NCI-H460 (cell line): ENCODE measurements at regions not wholly inside any gene's neighbourhood (a gene's known extent, or its start where the extent isn't known, plus 50 kb on each side); places are given as distances from the start of the nearest gene placed in this dataset.
"Not testable (repeated sequence)": the region's sequence is repeated elsewhere in the genome, so short reads cannot be mapped to it uniquely, and the experiment has no call there.

Experiments
- DNase-seq: peaks from one replicate; pipeline ENCODE4 v3.0.0-alpha.2; 2016; ENCODE audit warnings: low read depth; ENCODE audit errors: extremely low read depth

DNA sequence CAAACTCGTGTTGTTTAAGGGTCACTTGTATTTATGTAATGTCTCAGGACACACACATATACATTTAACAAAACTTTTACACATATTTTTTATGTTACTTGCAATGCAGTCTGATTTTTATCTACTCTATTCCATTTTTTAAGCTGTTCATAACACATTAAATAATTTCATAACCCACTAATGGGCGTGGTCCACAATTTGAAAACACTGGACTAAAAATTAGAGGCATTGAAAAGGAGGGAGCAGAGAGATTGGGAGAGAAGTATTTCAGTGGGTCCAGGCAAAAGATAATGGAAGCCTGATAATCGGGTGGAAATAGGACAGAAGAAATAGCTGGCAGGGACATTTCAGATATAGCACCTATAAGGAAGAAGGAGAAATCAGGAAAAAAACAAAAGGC lies 597.3 kb upstream of the CLINT1 start:
- DNase-seq, result no peak

- no peak for DNase-seq
Observed at GRCh38 chr5:158451993-158452672, 593.2 kb upstream of the CLINT1 start.

DNA sequence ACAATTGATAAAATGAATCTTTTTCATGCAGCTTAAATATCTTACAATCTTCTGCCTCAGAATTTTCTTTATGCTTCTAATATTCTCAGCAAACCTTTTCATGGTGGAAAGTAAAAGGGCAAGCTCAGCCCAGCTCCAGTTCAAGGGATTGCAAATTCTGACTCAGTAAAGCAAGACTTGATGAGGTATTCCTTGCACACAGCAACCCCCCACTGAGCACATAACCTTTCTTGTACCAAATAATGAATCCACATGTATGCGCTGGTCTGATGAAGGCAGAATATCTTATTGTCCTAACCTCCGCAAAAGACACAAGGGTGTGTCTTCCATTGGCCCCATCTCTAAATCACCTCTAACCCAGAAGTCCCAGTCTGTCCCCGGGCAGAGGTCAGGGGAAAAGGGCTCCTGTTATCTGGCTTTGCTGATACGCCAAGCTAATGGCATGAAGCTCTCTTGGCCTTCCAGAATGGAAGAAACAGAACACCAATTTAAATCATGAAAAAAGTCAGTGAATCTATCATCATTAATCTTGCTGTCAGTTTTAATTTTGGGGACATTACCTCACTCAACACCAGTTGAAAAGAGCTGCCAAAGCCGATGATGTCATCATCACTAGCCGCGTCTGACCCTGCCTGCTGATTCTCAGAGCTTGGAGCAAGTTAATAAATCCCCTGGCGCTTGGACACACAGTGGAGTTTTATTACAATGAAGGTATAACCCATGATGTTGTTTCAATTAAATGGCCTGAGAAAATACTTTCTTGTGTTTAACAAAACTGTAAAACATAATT lies 592.5 kb upstream of the CLINT1 start:
- no peak for DNase-seq

DNA sequence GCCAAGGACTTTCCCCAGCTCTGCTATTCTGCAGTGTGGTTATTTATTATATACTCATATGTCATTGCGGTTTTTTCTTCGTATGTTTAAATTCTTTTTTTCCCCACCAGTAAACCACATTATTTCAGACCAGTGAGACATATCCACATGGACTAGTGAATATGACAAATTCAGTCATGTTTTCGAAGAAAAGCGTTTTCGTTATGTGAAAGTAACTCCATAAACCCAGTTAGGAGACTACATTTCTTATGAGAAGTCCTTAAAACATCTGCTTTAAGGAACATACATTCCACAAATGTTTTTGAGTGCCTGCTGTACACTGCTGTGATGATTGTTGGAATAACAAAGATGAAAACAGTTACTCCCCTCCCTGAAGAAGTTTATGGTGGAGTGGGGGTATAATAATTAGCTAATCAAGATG lies 591.8 kb upstream of the CLINT1 start:
- DNase-seq, result no peak

DNA sequence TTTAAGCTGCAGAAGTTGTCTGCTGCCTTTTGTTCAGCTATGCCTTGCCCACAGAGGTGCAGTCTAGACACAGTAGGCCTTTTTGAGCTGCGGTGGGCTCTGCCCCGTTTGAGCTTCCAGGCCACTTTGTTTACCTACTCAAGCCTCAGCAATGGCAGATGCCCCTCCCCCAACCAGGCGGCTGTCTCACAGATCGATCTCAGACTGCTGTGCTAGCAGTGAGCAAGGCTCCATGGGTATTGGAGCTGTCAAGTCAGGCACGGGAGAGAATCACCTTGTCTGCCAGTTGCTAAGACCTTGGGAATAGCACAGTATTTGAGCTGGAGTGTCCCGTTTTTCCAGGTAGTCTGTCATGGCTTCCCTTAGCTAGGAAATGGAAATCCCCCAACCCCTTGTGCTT lies 587.8 kb upstream of the CLINT1 start:
- not testable (repeated sequence) for DNase-seq

DNA sequence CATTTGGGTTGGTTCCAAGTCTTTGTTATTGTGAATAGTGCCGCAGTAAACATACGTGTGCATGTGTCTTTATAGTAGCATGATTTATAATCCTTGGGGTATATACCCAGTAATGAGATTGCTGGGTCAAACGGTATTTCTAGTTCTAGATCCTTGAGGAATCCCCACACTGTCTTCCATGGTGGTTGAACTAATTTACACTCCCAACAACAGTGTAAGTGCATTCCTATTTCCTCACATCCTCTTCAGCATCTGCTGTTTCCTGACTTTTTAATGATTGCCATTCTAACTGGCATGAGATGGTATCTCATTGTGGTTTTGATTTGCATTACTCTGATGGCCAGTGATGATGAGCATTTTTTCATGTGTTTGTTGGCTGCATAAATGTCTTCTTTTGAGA lies 580.3 kb upstream of the CLINT1 start:
- not testable (repeated sequence) for DNase-seq

DNA sequence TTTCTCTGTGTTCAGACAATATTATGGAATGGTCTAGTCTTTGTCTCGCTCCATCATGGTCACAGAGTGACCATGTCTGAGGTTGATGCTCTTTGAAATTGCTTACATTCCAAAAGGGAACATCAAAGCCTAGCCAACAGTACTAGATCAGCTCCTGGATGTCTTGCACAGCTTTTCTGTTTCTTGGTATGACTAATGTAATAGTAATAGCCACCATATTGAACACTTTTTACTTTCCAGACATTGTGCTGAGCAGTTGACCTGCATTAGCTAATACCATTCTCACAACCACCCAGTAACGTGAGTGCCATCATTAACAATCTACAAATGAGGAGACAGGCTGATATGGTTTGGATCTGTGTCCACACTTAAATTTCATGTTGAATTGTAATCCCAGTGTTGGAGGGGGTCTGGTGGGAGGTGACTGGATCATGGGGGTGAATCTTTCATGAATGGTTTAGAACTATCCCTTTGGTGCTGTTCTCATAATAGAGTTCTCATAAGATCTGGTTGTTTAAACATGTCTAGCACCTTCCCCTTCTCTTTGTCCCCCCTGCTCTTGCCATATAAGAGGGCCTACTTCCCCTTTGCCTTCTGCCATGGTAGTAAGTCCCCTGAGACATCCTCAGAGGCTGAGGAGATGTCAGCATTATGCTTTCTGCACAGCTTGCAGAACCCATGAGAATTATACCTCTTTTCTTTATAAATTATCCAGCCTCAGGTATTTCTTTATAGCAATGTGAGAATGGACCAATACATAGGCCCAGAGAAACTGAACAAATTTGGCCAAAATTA lies 577.5 kb upstream of the CLINT1 start:
- DNase-seq, result no peak

DNA sequence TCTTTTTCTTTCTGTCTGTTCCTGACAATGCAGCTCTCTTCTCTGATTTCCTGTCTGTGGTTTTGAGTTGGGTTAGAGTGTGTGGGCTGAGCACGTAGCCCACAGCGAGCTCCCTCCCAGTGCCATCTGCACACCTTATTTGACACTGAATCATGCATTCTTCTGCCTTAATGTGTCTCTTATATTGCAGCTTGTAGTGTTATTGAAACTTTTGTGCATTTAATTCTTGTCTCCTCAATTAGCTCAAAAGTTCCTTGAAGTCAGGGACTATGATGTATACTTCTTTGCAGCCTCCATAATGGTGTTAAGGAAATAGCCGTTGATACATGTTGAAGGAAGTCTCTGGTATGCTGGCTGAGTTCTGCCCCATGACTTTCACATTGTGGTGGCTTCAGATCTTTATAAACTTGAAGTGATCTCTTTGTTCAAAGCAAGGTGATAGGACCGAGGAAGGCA lies 576.2 kb upstream of the CLINT1 start:
- no peak for DNase-seq

GRCh38 chr5:158434749-158435148 lies 575.8 kb upstream of the CLINT1 start:
- no peak for DNase-seq

GRCh38 chr5:158433634-158434033 lies 574.7 kb upstream of the CLINT1 start:
- no peak for DNase-seq

- DNase-seq, result no peak
Observed at GRCh38 chr5:158431369-158432029, 572.6 kb upstream of the CLINT1 start.

GRCh38 chr5:158430798-158431167 lies 571.8 kb upstream of the CLINT1 start:
- DNase-seq, result no peak

GRCh38 chr5:158430166-158430797 lies 571.3 kb upstream of the CLINT1 start:
- DNase-seq, result no peak

- DNase-seq, result no peak
Observed at GRCh38 chr5:158429564-158429963, 570.6 kb upstream of the CLINT1 start.

DNA sequence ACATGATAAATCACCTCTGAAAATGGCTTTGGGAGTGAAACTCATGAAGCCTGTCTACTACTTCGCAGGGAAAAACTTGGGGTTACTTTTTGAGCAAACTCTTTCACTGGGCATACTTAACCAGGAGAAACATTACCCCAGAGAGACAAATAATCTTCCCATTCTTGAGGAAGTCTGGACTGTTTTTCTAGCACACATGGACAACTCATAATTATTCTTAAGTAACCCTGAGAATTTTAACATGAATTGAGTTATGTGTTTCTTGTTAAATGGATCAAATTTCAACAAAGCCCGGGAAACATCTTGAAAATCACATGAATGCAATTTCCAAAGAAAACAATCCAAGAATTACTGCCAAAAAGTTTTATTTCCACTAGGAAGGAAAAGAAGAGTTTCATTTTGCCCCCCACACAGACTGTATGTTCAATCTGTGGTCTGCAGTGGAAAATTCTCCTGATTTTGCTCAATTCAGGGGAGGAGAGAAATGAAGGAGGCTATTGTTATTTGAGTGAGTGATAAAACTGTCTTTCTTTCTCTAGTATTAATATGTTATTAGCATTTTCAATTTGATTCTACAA lies 564.8 kb upstream of the CLINT1 start:
- no peak for DNase-seq

DNA sequence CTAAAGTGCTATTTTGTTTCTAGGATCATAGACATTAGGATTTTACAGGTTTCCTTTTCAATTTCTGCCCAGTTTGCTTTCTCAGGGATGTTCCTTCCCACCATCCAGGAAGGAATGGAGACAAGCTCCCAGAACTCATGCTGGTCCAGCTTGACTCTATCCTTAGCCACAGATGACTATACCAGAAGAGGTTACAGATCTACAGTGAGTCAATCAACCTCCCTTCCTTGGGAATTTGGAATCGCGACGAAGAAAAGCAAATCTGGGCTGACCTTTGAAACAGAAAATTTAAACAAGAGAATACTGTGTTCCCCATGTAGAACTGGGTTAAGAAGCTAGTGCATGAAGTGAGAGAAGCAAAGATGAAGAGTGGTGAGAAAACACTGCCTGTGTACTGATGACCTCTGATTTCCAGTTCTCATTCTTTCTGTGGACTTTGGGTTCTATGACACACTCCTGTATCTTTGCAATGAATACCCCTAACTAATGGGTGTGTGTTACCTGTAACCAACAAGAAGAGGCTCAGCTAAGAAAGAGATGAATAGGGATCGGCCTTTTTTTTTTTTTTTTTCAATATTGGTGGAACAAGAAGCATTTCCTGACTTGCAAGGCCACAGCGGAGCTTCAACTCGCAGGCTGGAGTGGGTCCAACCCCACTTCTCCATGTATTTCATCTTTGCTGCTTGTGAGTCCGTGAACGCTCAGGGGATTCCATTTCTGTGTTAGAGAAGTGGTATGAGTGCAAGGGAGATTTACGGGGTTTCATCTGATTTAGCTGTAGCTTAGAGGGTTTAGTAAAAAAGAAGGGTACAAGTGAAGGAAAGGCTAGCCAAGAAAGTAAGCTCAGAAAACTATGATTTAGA lies 563.9 kb upstream of the CLINT1 start:
- no peak for DNase-seq

- no peak for DNase-seq
Observed at GRCh38 chr5:158421319-158421718, 562.4 kb upstream of the CLINT1 start.

DNA sequence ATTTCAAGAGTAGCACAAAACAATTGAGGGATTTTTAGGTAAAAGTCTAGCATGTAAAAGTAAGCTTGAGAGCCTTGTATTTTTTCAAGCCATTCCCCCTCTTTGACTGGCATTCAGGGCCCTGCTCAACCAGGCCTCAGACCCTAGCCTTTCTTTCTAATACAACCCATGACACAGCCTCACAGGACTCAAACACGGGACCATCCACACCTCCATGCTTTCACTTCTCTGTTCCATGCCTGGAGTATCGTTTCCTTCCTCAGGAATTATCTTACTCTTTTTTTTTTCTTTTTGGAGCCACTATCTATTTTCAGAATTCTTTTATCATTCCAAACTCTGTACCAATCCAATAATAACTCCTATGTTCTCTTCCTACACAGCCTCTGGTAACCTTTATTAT lies 560.2 kb upstream of the CLINT1 start:
- DNase-seq, result no peak

- DNase-seq, result no peak
Observed at GRCh38 chr5:158414780-158415179, 555.8 kb upstream of the CLINT1 start.
